K562 (cell line): ENCODE measurements at regions not wholly inside any gene's neighbourhood (a gene's known extent, or its start where the extent isn't known, plus 50 kb on each side); places are given as distances from the start of the nearest gene placed in this dataset.

ENCODE experiments used
- ATAC-seq: fragments of 200-7000 bp; cut with Tn5 transposase; 3 replicates; pipeline ENCODE4 v1.9.1; 2020; ENCODE audit warnings: moderate library complexity
- BruUV-seq: library from RNA; stranded (reverse); fragments of 400-500 nt; replicated peaks from 2 replicates; lab custom pipeline; 2021; lab: Mats Ljungman, UMichigan
- CTCF ChIA-PET: fragments of 300-600 bp; formaldehyde crosslinking; extraction: SDS; loops from one replicate; lab custom pipeline; 2021; ENCODE audit warnings: low intra/inter-chr PET ratio; lab: Yijun Ruan, JAX
- POLR2A ChIA-PET: fragments of 300-600, 350-650 bp; sonication (Branson Sonifier 250); formaldehyde crosslinking; extraction: SDS; loops from one replicate; lab custom pipeline; 2021; ENCODE audit warnings: antibody characterized with exemption, inconsistent platforms; lab: Yijun Ruan, JAX
- DNase-seq, 4 experiments: peaks; one replicate each; pipeline versions ENCODE4 v3.0.0 to v3.0.0-alpha.2; 2011 to 2018; ENCODE audit warnings: low spot score in 3 of 4, mixed read lengths in 3 of 4; ENCODE audit errors: extremely low read depth in 1 of 4
- FAIRE-seq: peaks from 2 replicates; lab custom pipeline; 2011; peaks lifted over from hg19 to GRCh38; lab: Jason Lieb, UNC
- H2AFZ ChIP-seq: 2 replicates; pipeline ENCODE4 v1.6.0; 2011; ENCODE audit warnings: low read depth, low read length, control low read depth, inconsistent platforms
- H3K27ac ChIP-seq: fragments of 200-600 bp; 3 replicates; pipeline ENCODE4 v1.8.0; 2011; ENCODE audit warnings: low read depth, mild to moderate bottlenecking, control low read depth, inconsistent platforms, low read length, moderate library complexity, mixed read lengths; ENCODE audit errors: extremely low read depth
- H3K27me3 ChIP-seq, 2 experiments: fragments of 300-600 bp in 1 of 2; 2 replicates in 1 of 2; 3 replicates in 1 of 2; pipeline versions ENCODE4 v1.6.0 to v1.8.0; 2011; ENCODE audit warnings: inconsistent platforms in 2 of 2, low read length in 2 of 2, mild to moderate bottlenecking in 1 of 2, mixed read lengths in 1 of 2, moderate library complexity in 1 of 2; ENCODE audit not compliant: control insufficient read depth in 2 of 2, insufficient read depth in 2 of 2
- H3K36me3 ChIP-seq: fragments of 300-600 bp; 3 replicates; pipeline ENCODE4 v1.8.0; 2011; ENCODE audit warnings: mild to moderate bottlenecking, low read length, inconsistent platforms; ENCODE audit not compliant: control insufficient read depth, insufficient read depth
- H3K4me1 ChIP-seq, 2 experiments: fragments of 200-600 bp in 1 of 2; replicated peaks in 1 of 2; 2 replicates in 1 of 2; 3 replicates in 1 of 2; pipeline versions ENCODE4 v1.5.1 to v1.8.0; 2011; ENCODE audit warnings: inconsistent platforms in 2 of 2, low read length in 2 of 2, mild to moderate bottlenecking in 1 of 2, mixed read lengths in 1 of 2, moderate library complexity in 1 of 2; ENCODE audit not compliant: control insufficient read depth in 2 of 2, insufficient read depth in 2 of 2
- H3K4me2 ChIP-seq: 2 replicates; pipeline ENCODE4 v1.6.1; 2011; ENCODE audit warnings: low read length, control low read depth, inconsistent platforms, mixed read lengths; ENCODE audit not compliant: insufficient read depth
- H3K4me3 ChIP-seq: fragments of 200-600 bp; sonication (generic), shearing (Covaris generic); 2 replicates; pipeline ENCODE4 v1.5.1; 2016; ENCODE audit warnings: control low read depth, inconsistent platforms
- H3K79me2 ChIP-seq: fragments of 200-600 bp; 3 replicates; pipeline ENCODE4 v1.8.0; 2011; ENCODE audit warnings: low read length, inconsistent platforms; ENCODE audit not compliant: control insufficient read depth, insufficient read depth
- H3K9ac ChIP-seq, 2 experiments: 2 replicates each; pipeline versions ENCODE4 v1.6.0 to v1.6.1; 2011; ENCODE audit warnings: low read depth in 2 of 2, low read length in 2 of 2, control low read depth in 1 of 2, inconsistent platforms in 1 of 2, mild to moderate bottlenecking in 1 of 2, mixed read lengths in 1 of 2; ENCODE audit not compliant: insufficient read depth in 1 of 2
- H3K9me1 ChIP-seq: one replicate; pipeline ENCODE4 v1.6.0; 2011; ENCODE audit warnings: inconsistent platforms, mild to moderate bottlenecking, low read length, moderate library complexity; ENCODE audit not compliant: control insufficient read depth, insufficient read depth
- H3K9me3 ChIP-seq: replicated peaks from 2 replicates; pipeline ENCODE4 v1.5.1; 2011; ENCODE audit warnings: low read depth, low read length, inconsistent platforms; ENCODE audit not compliant: control insufficient read depth, insufficient read depth
- H4K20me1 ChIP-seq: replicated peaks from 2 replicates; pipeline ENCODE4 v1.6.1; 2011; ENCODE audit warnings: low read length, inconsistent platforms, mixed read lengths; ENCODE audit not compliant: control insufficient read depth, insufficient read depth
- RBM17 ChIP-seq: fragments of 200-400 bp; formaldehyde crosslinking; IDR thresholded peaks from 2 replicates; pipeline ENCODE4 v1.6.1; 2017; ENCODE audit warnings: low read depth, mild to moderate bottlenecking, low read length, borderline replicate concordance
- SPI1 ChIP-seq: IDR thresholded peaks from 2 replicates; pipeline ENCODE4 v1.6.1; 2011; ENCODE audit warnings: low read depth, low read length, control low read depth, borderline replicate concordance
- WGBS: fragments of 100-300 bp; shearing (Covaris generic); methylation state at CpG from one replicate; pipeline ENCODE4 v1.1.6; 2016; ENCODE audit warnings: low coverage, mixed read lengths; ENCODE audit not compliant: insufficient coverage; ENCODE audit errors: missing lambda C conversion rate; 5-methylcytosine and 5-hydroxymethylcytosine counted together
- in situ Hi-C: fragments of 300-500 bp; cut with MboI; formaldehyde crosslinking; loops from 4 replicates; pipeline ENCODE4 v1.15.0; 2018; ENCODE audit warnings: inconsistent platforms, mixed read lengths
- intact Hi-C: fragments of 100-400 bp; cut with micrococcal nuclease; formaldehyde crosslinking; loops from 2 replicates; pipeline ENCODE4 v1.14.2; 2022
- TF ChIP-seq, protein P1 (sequence below): fragments of 450-650 bp; IDR thresholded peaks from 2 replicates; pipeline ENCODE4 v1.6.1; 2016; ENCODE audit warnings: mild to moderate bottlenecking, moderate library complexity

GRCh38 chr4:187070158-187070557 lies 346.5 kb upstream of the FAT1 start:
- no peak overlapping the region for H3K4me3 ChIP-seq
- H3K27me3 ChIP-seq, result peaks cover 7 to 11% of the 10 kb centered on the region in 2 experiments; a peak in 3 of 5 replicates
- ATAC-seq (no peak), FAIRE-seq (no peak), DNase-seq (no peak)
- H3K9me3 ChIP-seq, result no peaks in the 10 kb centered on the region
- H2AFZ ChIP-seq, result no peak overlapping the region
- H3K27ac ChIP-seq, result no peak overlapping the region
- H3K36me3 ChIP-seq, result no peaks in the 10 kb centered on the region
- ChIA-PET POLR2A (interaction anchor here (0.6 to 1.2 kb wide), 3 partner anchors 8 to 882 kb away, joined by 3 to 4 read pairs (median 3); no protein-coding TSS in a partner anchor), CTCF (no interaction called here)
- in situ Hi-C loops (no loop called here), intact Hi-C loops (no loop called here)
- H4K20me1 ChIP-seq, result no peaks in the 10 kb centered on the region
- H3K4me1 ChIP-seq, result no peaks in the 10 kb centered on the region
- no peaks in the 10 kb centered on the region for H3K79me2 ChIP-seq
- no peaks in the 10 kb centered on the region for H3K9me1 ChIP-seq
- BruUV-seq, result no TSS peak
- no peak overlapping the region for H3K9ac ChIP-seq
- TF ChIP-seq RBM17, result no peak
- no peak for TF ChIP-seq SPI1
- TF ChIP-seq, protein P1, sequence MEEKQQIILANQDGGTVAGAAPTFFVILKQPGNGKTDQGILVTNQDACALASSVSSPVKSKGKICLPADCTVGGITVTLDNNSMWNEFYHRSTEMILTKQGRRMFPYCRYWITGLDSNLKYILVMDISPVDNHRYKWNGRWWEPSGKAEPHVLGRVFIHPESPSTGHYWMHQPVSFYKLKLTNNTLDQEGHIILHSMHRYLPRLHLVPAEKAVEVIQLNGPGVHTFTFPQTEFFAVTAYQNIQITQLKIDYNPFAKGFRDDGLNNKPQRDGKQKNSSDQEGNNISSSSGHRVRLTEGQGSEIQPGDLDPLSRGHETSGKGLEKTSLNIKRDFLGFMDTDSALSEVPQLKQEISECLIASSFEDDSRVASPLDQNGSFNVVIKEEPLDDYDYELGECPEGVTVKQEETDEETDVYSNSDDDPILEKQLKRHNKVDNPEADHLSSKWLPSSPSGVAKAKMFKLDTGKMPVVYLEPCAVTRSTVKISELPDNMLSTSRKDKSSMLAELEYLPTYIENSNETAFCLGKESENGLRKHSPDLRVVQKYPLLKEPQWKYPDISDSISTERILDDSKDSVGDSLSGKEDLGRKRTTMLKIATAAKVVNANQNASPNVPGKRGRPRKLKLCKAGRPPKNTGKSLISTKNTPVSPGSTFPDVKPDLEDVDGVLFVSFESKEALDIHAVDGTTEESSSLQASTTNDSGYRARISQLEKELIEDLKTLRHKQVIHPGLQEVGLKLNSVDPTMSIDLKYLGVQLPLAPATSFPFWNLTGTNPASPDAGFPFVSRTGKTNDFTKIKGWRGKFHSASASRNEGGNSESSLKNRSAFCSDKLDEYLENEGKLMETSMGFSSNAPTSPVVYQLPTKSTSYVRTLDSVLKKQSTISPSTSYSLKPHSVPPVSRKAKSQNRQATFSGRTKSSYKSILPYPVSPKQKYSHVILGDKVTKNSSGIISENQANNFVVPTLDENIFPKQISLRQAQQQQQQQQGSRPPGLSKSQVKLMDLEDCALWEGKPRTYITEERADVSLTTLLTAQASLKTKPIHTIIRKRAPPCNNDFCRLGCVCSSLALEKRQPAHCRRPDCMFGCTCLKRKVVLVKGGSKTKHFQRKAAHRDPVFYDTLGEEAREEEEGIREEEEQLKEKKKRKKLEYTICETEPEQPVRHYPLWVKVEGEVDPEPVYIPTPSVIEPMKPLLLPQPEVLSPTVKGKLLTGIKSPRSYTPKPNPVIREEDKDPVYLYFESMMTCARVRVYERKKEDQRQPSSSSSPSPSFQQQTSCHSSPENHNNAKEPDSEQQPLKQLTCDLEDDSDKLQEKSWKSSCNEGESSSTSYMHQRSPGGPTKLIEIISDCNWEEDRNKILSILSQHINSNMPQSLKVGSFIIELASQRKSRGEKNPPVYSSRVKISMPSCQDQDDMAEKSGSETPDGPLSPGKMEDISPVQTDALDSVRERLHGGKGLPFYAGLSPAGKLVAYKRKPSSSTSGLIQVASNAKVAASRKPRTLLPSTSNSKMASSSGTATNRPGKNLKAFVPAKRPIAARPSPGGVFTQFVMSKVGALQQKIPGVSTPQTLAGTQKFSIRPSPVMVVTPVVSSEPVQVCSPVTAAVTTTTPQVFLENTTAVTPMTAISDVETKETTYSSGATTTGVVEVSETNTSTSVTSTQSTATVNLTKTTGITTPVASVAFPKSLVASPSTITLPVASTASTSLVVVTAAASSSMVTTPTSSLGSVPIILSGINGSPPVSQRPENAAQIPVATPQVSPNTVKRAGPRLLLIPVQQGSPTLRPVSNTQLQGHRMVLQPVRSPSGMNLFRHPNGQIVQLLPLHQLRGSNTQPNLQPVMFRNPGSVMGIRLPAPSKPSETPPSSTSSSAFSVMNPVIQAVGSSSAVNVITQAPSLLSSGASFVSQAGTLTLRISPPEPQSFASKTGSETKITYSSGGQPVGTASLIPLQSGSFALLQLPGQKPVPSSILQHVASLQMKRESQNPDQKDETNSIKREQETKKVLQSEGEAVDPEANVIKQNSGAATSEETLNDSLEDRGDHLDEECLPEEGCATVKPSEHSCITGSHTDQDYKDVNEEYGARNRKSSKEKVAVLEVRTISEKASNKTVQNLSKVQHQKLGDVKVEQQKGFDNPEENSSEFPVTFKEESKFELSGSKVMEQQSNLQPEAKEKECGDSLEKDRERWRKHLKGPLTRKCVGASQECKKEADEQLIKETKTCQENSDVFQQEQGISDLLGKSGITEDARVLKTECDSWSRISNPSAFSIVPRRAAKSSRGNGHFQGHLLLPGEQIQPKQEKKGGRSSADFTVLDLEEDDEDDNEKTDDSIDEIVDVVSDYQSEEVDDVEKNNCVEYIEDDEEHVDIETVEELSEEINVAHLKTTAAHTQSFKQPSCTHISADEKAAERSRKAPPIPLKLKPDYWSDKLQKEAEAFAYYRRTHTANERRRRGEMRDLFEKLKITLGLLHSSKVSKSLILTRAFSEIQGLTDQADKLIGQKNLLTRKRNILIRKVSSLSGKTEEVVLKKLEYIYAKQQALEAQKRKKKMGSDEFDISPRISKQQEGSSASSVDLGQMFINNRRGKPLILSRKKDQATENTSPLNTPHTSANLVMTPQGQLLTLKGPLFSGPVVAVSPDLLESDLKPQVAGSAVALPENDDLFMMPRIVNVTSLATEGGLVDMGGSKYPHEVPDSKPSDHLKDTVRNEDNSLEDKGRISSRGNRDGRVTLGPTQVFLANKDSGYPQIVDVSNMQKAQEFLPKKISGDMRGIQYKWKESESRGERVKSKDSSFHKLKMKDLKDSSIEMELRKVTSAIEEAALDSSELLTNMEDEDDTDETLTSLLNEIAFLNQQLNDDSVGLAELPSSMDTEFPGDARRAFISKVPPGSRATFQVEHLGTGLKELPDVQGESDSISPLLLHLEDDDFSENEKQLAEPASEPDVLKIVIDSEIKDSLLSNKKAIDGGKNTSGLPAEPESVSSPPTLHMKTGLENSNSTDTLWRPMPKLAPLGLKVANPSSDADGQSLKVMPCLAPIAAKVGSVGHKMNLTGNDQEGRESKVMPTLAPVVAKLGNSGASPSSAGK, result no peak
- TF ChIP-seq, all 486 proteins: peak for 0
- 4% methylated on average over 3 of the region's 3 CpGs for WGBS
- H3K4me2 ChIP-seq, result no peak overlapping the region
